ENCODE measurements at regions not wholly inside any gene's neighbourhood (a gene's known extent, or its start where the extent isn't known, plus 50 kb on each side); places are given as distances from the start of the nearest gene placed in this dataset.
A peak's percentile ranks its signal among the peaks of the same experiment; 100 is the strongest.

DNA sequence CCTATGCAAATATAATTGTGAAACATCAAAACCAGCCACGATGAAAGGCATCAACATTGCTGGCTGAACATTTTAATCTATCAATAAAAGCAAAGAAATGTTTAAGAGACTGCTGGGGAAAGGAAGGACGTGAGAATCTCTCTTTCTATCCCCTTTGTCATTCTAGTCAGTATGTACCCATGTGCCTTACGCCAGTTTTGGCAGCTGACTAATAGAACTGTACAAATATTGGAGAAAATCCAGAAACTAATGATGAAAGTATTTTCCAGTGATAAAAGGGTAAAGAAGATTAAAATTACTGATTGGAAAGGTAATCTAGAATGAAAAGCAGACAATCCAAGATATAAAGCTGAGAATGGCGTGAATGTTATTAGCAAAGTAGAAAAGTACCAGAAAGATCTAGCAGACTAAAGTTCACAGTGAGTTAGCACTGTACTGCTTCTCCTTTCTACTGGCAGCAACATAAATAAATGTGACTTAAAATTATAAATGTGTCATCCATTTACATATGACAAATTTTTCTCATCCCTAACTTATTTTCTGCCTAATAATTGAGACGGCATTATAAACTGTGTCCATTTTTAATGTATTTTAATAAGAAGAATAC, 401.9 kb upstream of the CNTN4 start:
- DNase-seq = no peak

DNA sequence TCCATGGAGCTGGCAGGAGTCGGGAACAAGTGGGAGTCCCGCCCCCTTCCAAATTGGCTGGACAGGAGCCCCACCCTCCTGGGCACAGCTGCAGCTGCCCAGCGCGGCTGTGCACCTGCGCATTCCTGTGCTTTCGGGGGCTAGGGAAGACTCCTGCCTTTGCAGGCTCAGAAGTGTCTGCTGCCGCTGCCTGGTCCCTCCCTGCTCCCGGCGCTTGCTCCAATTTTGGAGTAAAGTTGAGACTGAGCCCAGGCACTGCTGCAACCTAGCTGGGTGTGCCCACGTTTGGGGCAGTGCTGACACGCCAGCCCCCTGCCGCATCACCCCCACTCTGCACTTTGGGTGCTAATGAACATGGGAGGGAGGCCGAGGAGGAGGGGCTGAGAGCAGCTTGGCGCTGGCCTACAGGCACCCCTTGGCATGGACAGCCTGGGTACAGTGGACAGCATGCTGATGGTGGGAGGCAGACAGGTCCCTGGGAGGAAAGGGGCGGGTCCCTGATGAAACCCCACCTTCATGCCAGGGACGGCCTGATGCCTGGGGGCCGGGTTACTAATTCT, 399.2 kb upstream of the CNTN4 start:
- no peak for DNase-seq

DNA sequence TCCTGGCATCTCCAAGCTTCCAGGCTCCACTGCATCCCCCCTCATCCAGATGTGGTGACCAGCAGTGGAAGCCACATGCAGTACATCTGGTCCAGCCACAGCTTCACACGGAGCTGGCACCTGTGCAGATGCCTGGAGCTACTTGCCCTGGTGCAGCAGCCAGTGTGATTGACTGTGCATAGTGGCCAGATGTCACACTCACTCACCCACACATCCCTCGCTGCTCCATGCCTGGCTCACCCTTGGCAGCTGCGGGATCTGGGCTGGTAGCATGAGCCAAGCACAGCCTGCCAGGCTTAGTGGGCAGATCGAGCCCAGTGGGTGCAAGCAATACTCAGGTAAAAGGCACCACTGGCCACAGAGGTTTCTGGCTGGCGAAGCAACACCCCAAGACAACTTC, 398.0 kb upstream of the CNTN4 start:
- DNase-seq = no peak

DNA sequence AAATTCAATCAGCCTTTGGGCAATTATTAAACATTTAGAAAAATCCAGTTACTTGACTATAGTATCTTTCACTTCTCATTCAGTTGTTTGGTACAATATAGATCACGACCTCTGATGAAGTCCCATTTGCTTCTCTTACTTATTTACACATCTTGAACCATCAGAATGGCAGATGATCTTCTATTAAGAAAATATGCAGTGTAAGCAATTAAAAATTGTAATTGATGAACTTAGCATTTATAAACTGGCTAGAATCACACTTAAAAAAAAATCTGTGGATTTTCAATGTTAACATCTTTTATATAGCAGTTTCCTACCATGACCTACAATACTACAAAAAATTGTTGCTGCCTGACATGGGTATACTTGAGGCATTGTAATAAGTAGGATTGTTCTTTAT, 395.5 kb upstream of the CNTN4 start:
- DNase-seq = no peak

DNA sequence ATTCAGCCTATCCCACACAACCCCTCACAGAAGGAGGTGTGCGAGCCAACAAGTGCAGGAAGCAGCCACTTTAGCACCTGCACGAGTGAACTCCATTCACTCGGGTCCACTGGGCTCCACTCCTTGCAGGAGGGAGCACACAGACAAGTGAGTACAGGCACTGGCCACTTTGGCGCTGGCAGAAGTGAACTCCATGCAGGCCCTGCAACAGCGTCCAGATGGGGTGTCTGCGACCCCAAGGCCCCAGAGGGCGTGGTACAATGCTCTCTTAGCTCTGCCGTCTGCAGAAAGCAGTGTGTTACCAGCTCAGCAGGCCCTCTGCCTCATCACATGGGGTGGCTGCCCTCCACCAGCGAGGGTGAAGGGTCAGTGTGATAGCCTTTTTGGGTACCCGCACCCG, 388.0 kb upstream of the CNTN4 start:
- DNase-seq = no peak

DNA sequence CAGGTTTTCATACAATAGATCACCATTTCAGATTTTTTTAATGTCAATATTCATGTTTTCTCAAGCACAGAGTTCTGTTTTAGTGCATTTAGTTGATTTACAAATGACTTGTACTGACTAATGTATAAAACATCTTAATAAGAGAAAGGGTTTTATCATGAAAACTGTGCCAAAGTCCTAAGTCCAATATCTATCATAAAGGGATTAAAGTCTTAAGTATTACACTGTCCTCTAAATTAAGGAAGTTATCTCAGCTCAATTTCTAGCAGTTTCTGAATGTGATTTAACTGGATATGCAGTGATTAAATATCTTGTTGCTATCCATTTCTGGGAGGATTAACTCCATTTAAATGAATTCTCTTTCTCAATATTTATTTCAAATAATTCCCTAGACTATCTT, 381.1 kb upstream of the CNTN4 start:
- no peak for DNase-seq

DNA sequence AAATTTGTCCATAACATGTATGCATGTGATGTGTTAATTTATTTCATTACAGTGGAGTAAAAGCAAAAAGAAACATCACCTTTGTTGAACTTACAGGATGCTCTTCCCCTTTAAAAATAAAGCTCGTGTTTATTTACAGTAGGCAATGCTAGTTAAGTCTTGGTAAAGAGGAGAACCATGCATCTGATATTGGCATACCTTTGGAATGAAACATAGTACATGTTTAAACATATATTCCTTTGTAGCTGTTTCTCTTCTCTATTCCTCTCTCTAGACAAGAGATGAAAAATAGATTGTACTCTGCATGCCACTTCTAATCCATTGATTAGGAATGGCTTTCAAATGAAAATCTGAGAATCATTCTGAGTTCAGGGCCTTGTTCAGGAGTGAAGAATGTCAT, 374.9 kb upstream of the CNTN4 start:
- no peak for DNase-seq

DNA sequence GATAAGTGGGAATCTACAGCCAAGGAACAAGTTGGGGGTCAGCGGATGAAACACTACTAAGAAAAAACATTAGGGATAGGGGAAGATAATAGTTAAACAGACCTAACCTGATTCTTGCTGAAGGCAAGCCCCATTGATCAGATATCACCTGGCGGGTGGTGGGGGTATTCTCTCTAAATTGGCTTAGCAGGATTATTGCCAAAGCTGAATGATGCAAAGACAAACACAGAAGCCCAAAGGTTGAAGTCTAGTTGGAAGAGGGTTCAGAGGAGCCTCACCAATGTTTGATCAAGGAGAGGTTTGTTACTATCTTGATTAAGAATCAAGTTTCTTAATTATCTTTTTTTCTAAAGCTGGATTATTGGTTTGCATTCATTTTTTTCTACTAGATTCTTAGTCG, 371.9 kb upstream of the CNTN4 start:
- DNase-seq = no peak

DNA sequence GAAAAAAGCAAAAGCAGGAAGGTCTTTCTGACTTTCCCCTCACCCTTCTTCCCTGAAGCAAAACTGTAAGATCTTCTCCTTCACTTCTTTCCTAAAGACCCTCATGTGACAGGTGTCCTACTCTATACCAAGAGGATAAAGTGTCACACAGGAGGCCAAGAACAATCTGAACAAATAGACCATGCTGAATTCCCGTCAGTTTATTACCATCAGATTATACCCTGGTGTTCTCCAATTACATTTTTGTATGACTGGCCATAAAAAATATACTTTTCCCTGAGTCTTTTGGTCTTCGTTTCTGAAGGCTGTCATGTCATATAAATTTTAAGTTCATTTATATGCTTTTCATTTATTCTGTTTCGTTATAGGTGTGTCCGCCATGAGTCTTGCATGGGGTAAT, 371.4 kb upstream of the CNTN4 start:
- no peak for DNase-seq

DNA sequence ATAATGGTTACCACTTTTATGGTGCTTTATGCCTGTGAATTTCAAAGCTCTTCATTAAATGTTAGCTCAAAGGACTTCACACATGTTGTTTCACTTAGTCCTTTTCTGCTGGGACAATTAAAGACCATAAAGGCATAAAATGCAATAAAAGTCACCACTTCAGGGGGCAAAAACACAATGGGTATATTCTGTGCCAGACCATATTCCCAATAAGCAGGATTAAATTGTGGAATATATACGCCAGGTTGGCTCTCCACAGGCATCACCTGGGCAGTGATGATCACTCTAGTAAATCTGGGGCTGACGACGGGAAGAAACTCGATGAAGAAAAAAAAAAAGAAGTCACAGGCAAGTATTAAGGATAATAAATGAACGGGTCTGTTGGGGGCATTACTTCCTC, 370.2 kb upstream of the CNTN4 start:
- DNase-seq = no peak

DNA sequence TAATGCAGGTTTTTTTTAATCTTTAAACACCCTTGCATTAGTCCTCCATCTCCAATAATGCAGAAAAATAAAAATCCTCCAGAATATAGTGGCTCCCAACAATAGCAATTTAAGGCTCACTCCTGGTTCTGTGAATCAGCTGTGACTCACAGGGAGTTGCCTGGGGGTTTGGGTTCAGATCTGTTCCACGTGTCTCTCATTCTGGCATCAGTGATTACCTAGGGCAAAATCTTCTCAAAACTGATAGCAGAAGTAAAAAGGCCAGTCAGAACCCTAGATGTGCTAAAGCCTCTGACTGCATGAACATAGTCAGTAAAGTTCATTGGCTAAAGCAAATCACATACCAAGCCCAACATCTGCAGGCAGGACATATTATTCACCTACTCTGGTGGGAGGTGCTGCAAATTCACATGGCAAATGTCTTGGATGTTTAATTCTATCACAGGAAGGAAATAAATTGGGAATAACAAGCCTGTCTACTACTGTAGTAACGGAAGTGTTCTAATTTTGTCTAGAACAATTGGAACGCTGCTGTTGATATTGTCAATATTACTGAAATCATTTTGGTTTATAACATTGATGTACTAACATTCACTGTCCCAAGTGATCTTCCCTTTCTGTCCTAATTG, 364.1 kb upstream of the CNTN4 start:
- no peak for DNase-seq

DNA sequence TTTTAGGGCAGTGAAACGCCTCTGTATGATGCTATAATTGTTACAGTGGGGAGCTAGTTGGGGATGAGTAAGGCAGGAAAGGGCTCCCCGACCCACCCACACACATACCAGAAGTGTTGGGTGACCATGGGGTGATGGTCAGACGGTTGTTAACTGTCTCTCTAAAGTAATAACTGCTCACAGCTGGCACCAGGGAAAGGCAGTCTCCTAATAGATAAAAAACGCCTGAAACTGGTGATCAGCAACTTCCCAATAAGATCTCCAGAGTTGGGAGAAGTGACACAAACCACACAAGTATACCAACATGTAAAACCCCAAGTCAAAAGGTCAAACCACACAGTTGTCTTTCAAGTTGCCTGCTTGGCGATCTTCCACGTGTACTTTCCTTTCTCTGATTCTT, 346.5 kb upstream of the CNTN4 start:
- no peak for DNase-seq

DNA sequence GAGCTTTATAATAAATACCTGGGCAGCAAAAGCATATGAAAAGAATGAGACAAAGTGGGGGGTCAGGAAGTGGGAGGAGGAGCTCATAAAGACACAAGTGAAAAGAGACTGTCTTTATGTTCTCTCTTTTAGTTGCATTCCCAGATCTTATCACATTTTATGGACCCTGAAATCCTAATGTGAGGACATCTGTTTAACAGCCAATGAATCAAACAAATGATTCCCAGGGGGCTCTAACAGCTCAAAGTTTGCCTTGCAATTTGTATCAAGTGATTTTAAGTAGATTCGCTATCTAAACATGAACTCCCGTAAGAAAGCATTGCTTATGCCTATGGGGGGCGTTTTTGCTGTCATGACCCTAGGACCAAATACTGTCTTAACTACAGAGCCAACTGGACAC, 332.3 kb upstream of the CNTN4 start:
- DNase-seq = peak; percentile 1 to 44 (median 11)

DNA sequence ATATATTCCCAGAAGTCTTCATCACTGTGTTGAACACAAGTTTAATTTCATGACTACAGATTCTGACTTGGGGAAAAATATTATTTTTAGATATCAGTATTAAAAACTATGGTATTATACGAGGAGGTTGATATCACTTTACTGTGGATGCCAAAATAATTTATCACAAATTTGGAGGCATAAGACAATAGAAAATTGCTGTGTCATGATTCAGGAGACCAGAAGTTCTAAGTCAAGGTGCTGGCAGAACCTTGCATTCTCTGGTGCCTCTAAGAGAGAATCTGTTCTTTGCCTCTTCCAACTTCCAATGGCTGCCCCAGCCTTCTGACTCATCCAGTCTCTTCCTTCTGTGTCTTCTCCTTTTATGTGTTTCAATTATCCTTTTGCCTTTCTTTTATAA, 325.0 kb upstream of the CNTN4 start:
- no peak for DNase-seq

DNA sequence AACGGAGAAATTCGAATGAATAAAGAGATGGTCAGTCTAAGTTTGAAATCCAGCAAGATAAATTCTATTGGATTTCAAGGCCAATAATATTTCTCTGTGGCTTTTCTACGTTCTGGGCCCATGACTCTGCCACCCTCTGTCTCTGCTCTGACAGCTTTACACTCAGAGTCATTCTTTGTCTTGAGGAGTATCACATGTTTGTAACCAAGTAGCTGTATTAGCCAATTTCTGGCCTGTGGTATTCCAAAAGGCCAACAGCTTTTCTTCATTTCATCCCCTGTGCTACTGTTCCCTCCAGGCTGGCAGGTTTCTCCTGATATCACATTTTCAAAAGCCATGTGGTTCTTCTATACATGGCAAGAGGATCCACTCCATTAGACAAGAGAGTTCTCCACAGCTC, 324.1 kb upstream of the CNTN4 start:
- DNase-seq = peak in 1 of 3 experiments; percentile 24

DNA sequence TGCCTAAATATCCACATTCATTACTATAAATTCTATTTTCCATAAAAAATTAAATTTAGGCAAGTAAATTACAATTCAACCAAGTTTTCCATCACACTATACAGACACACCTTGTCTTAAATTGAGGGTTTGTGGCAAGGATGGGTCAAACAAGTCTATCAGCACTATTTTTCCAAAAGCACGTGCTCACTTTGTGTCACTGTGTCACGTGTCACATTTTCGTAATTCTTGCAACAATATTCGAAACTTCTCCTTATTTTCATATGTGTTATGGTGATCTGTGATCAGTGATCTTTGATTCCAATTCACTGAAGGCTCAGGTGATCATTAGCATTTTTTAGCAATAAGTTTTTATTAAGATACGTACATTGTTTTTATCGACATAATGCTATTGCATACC, 323.3 kb upstream of the CNTN4 start:
- no peak for DNase-seq

DNA sequence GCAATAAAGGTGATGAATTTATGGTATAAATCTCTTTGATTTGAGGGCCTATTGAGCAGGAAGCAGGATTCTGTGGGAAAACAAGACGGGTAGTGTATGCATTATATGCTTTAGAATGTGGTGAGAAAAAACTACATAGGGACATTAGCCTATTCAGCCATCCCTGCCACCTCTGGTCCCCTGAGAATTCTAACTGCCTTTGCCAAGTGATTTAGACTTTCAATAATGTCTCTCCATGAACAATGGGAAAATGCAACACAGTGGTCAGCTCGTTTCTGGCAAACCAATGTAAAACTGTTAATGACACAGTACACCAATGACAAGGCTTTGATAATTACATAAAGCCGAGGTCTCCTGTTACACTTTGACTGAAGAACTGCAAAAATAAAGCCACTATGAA, 314.7 kb upstream of the CNTN4 start:
- DNase-seq = no peak

DNA sequence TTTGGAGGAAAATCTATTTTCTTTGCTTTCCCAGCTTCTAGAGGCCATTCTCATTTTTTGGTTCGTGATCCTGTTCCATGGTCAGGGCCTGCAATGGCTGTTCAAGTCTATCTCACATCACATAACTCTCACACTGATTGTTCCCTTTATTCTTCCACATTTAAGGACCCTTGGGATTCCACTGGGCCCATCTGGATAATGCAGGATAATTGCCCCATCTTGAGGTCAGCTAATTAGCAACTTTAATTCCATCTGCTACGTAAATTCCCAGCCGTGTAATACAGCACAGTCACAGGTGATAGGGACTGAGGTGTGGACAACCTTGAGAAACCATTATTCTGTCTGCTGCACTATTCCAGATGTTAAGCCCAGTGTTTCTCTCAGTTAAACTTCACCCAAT, 311.6 kb upstream of the CNTN4 start:
- DNase-seq = peak in 1 of 3 experiments; percentile 50

DNA sequence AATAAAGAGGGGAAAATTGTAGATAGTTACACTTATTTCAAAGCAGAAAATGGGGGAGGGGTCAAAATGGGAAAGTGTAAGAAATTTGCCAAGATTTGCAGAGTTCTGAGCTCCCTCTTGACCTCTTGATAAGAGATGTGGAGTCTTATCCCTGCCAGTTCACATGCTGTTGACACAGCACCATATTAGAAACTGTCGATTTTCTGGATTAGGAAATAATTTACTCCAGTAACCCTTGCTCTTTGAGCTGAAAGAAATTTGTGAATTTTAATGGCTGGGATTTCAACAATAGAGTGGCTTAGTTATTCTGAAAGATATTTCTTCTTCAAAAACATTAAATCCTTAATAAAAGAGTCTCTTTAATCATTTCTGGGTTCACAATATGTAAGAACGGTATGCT, 306.2 kb upstream of the CNTN4 start:
- DNase-seq = no peak

DNA sequence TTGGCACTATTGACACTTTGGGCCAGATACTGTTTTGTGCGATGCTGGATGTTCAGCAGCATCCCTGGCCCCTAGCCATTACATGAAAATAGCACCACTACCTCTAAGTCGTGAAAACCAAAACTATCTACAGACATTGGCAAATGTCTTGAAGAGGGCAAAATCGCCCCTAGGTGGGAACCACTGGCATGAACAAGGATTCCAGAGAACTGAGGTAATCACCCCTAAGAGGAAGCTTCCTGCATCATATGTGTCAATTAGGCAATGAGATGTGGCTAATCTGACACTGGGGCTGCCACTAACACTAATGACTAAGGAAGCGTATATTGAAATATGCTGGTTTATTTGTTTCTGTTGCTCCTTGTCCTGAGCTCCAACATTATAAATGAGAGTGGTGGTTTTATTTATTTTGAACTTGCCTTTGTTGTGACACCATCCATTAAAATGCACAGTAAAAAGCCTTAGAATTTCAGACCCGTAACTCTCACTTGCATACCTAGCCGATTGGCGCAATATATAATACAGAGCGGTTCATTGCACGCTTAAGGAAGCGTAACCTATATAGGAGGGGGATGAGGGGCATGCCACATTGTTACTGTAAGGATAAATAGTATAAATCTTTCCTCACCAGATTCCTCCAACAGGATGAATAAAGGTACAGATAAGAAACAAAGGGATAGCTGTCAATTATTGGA, 299.8 kb upstream of the CNTN4 start:
- peak in 1 of 3 experiments; percentile 58 for DNase-seq

DNA sequence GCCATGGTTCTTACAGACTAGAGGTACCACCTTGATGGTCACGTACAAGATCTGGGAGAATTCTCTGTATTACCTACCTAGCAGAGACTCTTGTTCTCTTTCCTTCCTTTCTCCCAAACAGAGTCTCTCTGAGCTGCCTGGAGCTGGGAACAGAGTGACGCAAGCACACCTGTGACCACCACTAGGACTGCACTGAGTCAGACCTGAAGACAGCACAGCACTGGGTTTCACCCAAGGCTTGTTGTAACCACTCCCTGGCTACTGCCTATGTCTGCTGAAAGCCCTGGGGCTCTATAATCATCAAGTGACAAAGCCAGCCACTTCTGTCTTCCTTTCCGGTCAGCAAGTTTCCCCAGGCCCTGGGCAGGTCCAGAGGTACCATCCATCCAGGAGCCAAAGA, 293.3 kb upstream of the CNTN4 start:
- DNase-seq = no peak

DNA sequence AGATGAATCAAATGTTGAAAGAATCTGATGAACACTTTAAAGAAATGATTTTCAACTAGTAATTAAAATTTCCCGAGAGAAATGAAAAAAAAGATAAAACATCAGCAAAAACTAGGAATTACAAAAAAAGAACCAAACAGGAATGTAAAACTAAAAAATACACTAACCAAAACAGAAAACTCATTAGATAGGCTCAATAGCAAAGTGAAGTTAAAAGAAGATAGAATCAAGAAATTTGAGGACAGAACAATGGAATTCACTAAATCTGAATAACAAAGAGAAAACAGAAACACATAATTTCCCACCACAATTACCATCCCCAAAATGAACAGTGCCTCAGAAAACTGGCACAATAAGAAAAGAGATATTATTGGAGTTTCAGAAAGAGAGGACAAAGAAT, 290.1 kb upstream of the CNTN4 start:
- no peak for DNase-seq

DNA sequence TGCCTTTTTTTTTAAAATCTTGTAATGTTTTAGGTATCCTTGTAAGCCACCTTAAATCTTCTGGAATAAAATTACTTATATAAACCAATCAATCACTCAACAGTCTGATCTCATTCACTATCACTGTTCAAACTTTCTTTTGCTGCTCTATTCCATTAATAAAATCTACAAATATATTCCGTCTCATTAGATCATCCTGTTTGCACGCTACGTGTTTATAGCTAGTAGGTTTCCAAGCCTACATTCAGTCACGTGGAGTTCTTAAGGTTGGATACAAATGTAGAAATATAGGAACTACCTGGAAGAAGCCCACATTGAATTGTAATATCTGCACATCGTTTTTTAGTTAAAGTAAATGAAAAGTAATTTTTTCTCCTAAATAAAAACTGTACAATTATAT, 274.8 kb upstream of the CNTN4 start:
- DNase-seq = no peak

DNA sequence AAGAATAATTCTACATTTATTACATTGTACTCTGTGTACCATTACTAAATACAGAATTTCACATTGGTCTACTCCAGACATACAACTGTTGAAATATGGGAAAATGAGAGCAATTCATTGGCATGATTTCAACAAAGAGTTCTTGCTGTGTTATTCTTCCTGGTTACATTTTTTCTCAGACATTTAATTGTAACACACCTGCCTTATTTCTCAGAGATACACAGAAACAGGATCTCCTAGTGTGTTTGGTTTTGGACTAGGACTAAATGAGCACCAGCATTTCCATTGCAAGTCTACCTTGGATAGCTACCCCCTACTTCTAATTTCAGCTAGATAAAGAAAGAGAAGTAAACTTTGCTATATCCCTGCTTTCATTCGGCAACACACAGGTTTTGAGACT, 274.3 kb upstream of the CNTN4 start:
- DNase-seq = peak in 1 of 3 experiments; percentile 2

Measured in NCI-H1417 (cell line).